ENCODE measurements at regions not wholly inside any gene's neighbourhood (a gene's known extent, or its start where the extent isn't known, plus 50 kb on each side); places are given as distances from the start of the nearest gene placed in this dataset.

- H3K36me3 ChIP-seq (ENCODE audit: control insufficient read depth in 3 of 3, insufficient read depth in 3 of 3, low read length in 3 of 3), result no peaks in the 10 kb centered on the region
- H3K4me3 ChIP-seq (ENCODE audit: low read length in 3 of 3), result no peak overlapping the region
- no peak overlapping the region for H3K9ac ChIP-seq (ENCODE audit: low read depth in 1 of 3, low read length in 3 of 3)
Measured at GRCh38 chr9:16964228-16964627, 93.8 kb upstream of the BNC2 start.

GRCh38 chr9:16960084-16960483, 89.6 kb upstream of the BNC2 start:
- Histone ChIP-seq H3K27ac (ENCODE audit: low read depth, low read length) (no peak overlapping the region), H3K27me3 (ENCODE audit: control insufficient read depth in 3 of 3, insufficient read depth in 3 of 3, low read length in 3 of 3) (no peaks in the 10 kb centered on the region), H3K4me1 (ENCODE audit: control insufficient read depth in 3 of 3, insufficient read depth in 3 of 3, low read length in 3 of 3) (no peaks in the 10 kb centered on the region), H3K9ac (ENCODE audit: low read depth in 1 of 3, low read length in 3 of 3) (no peak overlapping the region), H3K36me3 (ENCODE audit: control insufficient read depth in 3 of 3, insufficient read depth in 3 of 3, low read length in 3 of 3) (no peaks in the 10 kb centered on the region), H3K9me3 (ENCODE audit: control insufficient read depth in 3 of 3, low read length in 3 of 3) (peaks cover 0 to 5% (median 0%) of the 10 kb centered on the region in 3 donors), H3K4me3 (ENCODE audit: low read length in 3 of 3) (no peak overlapping the region)

More at GRCh38 chr9:16964228-16964627, 93.8 kb upstream of the BNC2 start:
- Histone ChIP-seq H3K9me3 (ENCODE audit: control insufficient read depth in 3 of 3, low read length in 3 of 3) (peaks cover 0 to 5% (median 0%) of the 10 kb centered on the region in 3 donors), H3K27me3 (ENCODE audit: control insufficient read depth in 3 of 3, insufficient read depth in 3 of 3, low read length in 3 of 3) (no peaks in the 10 kb centered on the region), H3K4me1 (ENCODE audit: control insufficient read depth in 3 of 3, insufficient read depth in 3 of 3, low read length in 3 of 3) (no peaks in the 10 kb centered on the region), H3K27ac (ENCODE audit: low read depth, low read length) (no peak overlapping the region)

- Histone ChIP-seq H3K4me1 (ENCODE audit: control insufficient read depth in 3 of 3, insufficient read depth in 3 of 3, low read length in 3 of 3) (no peaks in the 10 kb centered on the region), H3K36me3 (ENCODE audit: control insufficient read depth in 3 of 3, insufficient read depth in 3 of 3, low read length in 3 of 3) (no peaks in the 10 kb centered on the region), H3K4me3 (ENCODE audit: low read length in 3 of 3) (no peak overlapping the region), H3K27me3 (ENCODE audit: control insufficient read depth in 3 of 3, insufficient read depth in 3 of 3, low read length in 3 of 3) (no peaks in the 10 kb centered on the region), H3K9me3 (ENCODE audit: control insufficient read depth in 3 of 3, low read length in 3 of 3) (peaks cover 0 to 5% (median 0%) of the 10 kb centered on the region in 3 donors), H3K9ac (ENCODE audit: low read depth in 1 of 3, low read length in 3 of 3) (no peak overlapping the region), H3K27ac (ENCODE audit: low read depth, low read length) (no peak overlapping the region)
Measured at GRCh38 chr9:16959391-16959790, 88.9 kb upstream of the BNC2 start.

GRCh38 chr9:16954040-16954439, 83.6 kb upstream of the BNC2 start:
- H3K36me3 ChIP-seq (ENCODE audit: control insufficient read depth in 3 of 3, insufficient read depth in 3 of 3, low read length in 3 of 3), result no peaks in the 10 kb centered on the region
- H3K27me3 ChIP-seq (ENCODE audit: control insufficient read depth in 3 of 3, insufficient read depth in 3 of 3, low read length in 3 of 3), result no peaks in the 10 kb centered on the region
- no peak overlapping the region for H3K27ac ChIP-seq (ENCODE audit: low read depth, low read length)
- no peaks in the 10 kb centered on the region for H3K4me1 ChIP-seq (ENCODE audit: control insufficient read depth in 3 of 3, insufficient read depth in 3 of 3, low read length in 3 of 3)
- no peak overlapping the region for H3K9ac ChIP-seq (ENCODE audit: low read depth in 1 of 3, low read length in 3 of 3)
- no peak overlapping the region for H3K4me3 ChIP-seq (ENCODE audit: low read length in 3 of 3)
- no peaks in the 10 kb centered on the region for H3K9me3 ChIP-seq (ENCODE audit: control insufficient read depth in 3 of 3, low read length in 3 of 3)

GRCh38 chr9:16951502-16951901, 81.0 kb upstream of the BNC2 start:
- no peak overlapping the region for H3K9ac ChIP-seq (ENCODE audit: low read depth in 1 of 3, low read length in 3 of 3)

GRCh38 chr9:16950051-16950450, 79.6 kb upstream of the BNC2 start:
- no peaks in the 10 kb centered on the region for H3K9me3 ChIP-seq (ENCODE audit: control insufficient read depth in 3 of 3, low read length in 3 of 3)
- no peaks in the 10 kb centered on the region for H3K4me1 ChIP-seq (ENCODE audit: control insufficient read depth in 3 of 3, insufficient read depth in 3 of 3, low read length in 3 of 3)
- no peaks in the 10 kb centered on the region for H3K27me3 ChIP-seq (ENCODE audit: control insufficient read depth in 3 of 3, insufficient read depth in 3 of 3, low read length in 3 of 3)
- H3K36me3 ChIP-seq (ENCODE audit: control insufficient read depth in 3 of 3, insufficient read depth in 3 of 3, low read length in 3 of 3), result no peaks in the 10 kb centered on the region
- H3K27ac ChIP-seq (ENCODE audit: low read depth, low read length), result no peak overlapping the region
- H3K4me3 ChIP-seq (ENCODE audit: low read length in 3 of 3), result no peak overlapping the region
- H3K9ac ChIP-seq (ENCODE audit: low read depth in 1 of 3, low read length in 3 of 3), result no peak overlapping the region

More at GRCh38 chr9:16951502-16951901, 81.0 kb upstream of the BNC2 start:
- Histone ChIP-seq H3K36me3 (ENCODE audit: control insufficient read depth in 3 of 3, insufficient read depth in 3 of 3, low read length in 3 of 3) (no peaks in the 10 kb centered on the region), H3K27me3 (ENCODE audit: control insufficient read depth in 3 of 3, insufficient read depth in 3 of 3, low read length in 3 of 3) (no peaks in the 10 kb centered on the region), H3K27ac (ENCODE audit: low read depth, low read length) (no peak overlapping the region), H3K4me3 (ENCODE audit: low read length in 3 of 3) (no peak overlapping the region), H3K4me1 (ENCODE audit: control insufficient read depth in 3 of 3, insufficient read depth in 3 of 3, low read length in 3 of 3) (no peaks in the 10 kb centered on the region), H3K9me3 (ENCODE audit: control insufficient read depth in 3 of 3, low read length in 3 of 3) (no peaks in the 10 kb centered on the region)

- Histone ChIP-seq H3K9me3 (ENCODE audit: control insufficient read depth in 3 of 3, low read length in 3 of 3) (no peaks in the 10 kb centered on the region), H3K27ac (ENCODE audit: low read depth, low read length) (no peak overlapping the region), H3K4me3 (ENCODE audit: low read length in 3 of 3) (no peak overlapping the region), H3K9ac (ENCODE audit: low read depth in 1 of 3, low read length in 3 of 3) (no peak overlapping the region), H3K36me3 (ENCODE audit: control insufficient read depth in 3 of 3, insufficient read depth in 3 of 3, low read length in 3 of 3) (no peaks in the 10 kb centered on the region), H3K27me3 (ENCODE audit: control insufficient read depth in 3 of 3, insufficient read depth in 3 of 3, low read length in 3 of 3) (no peaks in the 10 kb centered on the region), H3K4me1 (ENCODE audit: control insufficient read depth in 3 of 3, insufficient read depth in 3 of 3, low read length in 3 of 3) (no peaks in the 10 kb centered on the region)
Measured at GRCh38 chr9:16930578-16930977, 60.1 kb upstream of the BNC2 start.

GRCh38 chr9:16928179-16928945, 57.9 kb upstream of the BNC2 start:
- Histone ChIP-seq H3K4me1 (ENCODE audit: control insufficient read depth in 3 of 3, insufficient read depth in 3 of 3, low read length in 3 of 3) (no peaks in the 10 kb centered on the region), H3K4me3 (ENCODE audit: low read length in 3 of 3) (no peak overlapping the region), H3K27me3 (ENCODE audit: control insufficient read depth in 3 of 3, insufficient read depth in 3 of 3, low read length in 3 of 3) (no peaks in the 10 kb centered on the region), H3K9me3 (ENCODE audit: control insufficient read depth in 3 of 3, low read length in 3 of 3) (no peaks in the 10 kb centered on the region), H3K36me3 (ENCODE audit: control insufficient read depth in 3 of 3, insufficient read depth in 3 of 3, low read length in 3 of 3) (no peaks in the 10 kb centered on the region), H3K27ac (ENCODE audit: low read depth, low read length) (no peak overlapping the region), H3K9ac (ENCODE audit: low read depth in 1 of 3, low read length in 3 of 3) (no peak overlapping the region)

- Histone ChIP-seq H3K9ac (ENCODE audit: low read depth in 1 of 3, low read length in 3 of 3) (no peak overlapping the region), H3K4me1 (ENCODE audit: control insufficient read depth in 3 of 3, insufficient read depth in 3 of 3, low read length in 3 of 3) (no peaks in the 10 kb centered on the region), H3K9me3 (ENCODE audit: control insufficient read depth in 3 of 3, low read length in 3 of 3) (no peaks in the 10 kb centered on the region), H3K27ac (ENCODE audit: low read depth, low read length) (no peak overlapping the region), H3K36me3 (ENCODE audit: control insufficient read depth in 3 of 3, insufficient read depth in 3 of 3, low read length in 3 of 3) (no peaks in the 10 kb centered on the region), H3K4me3 (ENCODE audit: low read length in 3 of 3) (no peak overlapping the region), H3K27me3 (ENCODE audit: control insufficient read depth in 3 of 3, insufficient read depth in 3 of 3, low read length in 3 of 3) (no peaks in the 10 kb centered on the region)
Measured at GRCh38 chr9:16925426-16925825, 55.0 kb upstream of the BNC2 start.

- Histone ChIP-seq H3K36me3 (ENCODE audit: control insufficient read depth in 3 of 3, insufficient read depth in 3 of 3, low read length in 3 of 3) (no peaks in the 10 kb centered on the region), H3K4me1 (ENCODE audit: control insufficient read depth in 3 of 3, insufficient read depth in 3 of 3, low read length in 3 of 3) (no peaks in the 10 kb centered on the region), H3K9ac (ENCODE audit: low read depth in 1 of 3, low read length in 3 of 3) (no peak overlapping the region)
Measured at GRCh38 chr9:16924311-16924915, 53.9 kb upstream of the BNC2 start.

More at GRCh38 chr9:16924311-16924915, 53.9 kb upstream of the BNC2 start:
- no peaks in the 10 kb centered on the region for H3K27me3 ChIP-seq (ENCODE audit: control insufficient read depth in 3 of 3, insufficient read depth in 3 of 3, low read length in 3 of 3)
- no peak overlapping the region for H3K4me3 ChIP-seq (ENCODE audit: low read length in 3 of 3)
- H3K27ac ChIP-seq (ENCODE audit: low read depth, low read length), result no peak overlapping the region
- H3K9me3 ChIP-seq (ENCODE audit: control insufficient read depth in 3 of 3, low read length in 3 of 3), result no peaks in the 10 kb centered on the region

Measured in skeletal muscle tissue (tissue), 3 donors.